ENCODE measurements at regions not wholly inside any gene's neighbourhood (a gene's known extent, or its start where the extent isn't known, plus 50 kb on each side); places are given as distances from the start of the nearest gene placed in this dataset.

GRCh38 chr4:156309031-156309430 is 355.4 kb upstream of the CTSO start (continued):
- TF ChIP-seq ETS1 (IDR thresholded peaks at IDR 0.05) (no peak), EZH2 (IDR thresholded peaks at IDR 0.05; ENCODE audit: low read depth, unreplicated experiment) (no peak)

GRCh38 chr4:156303708-156304107 is 350.0 kb upstream of the CTSO start:
- no peaks in the 10 kb centered on the region; the same call in 1 of the 3 replicates for H3K4me1 Mint-ChIP-seq
- Histone ChIP-seq H3F3A (replicated peaks; ENCODE audit: low read depth) (no peaks in the 10 kb centered on the region), H3K36me3 (ENCODE audit: insufficient read depth) (no peaks in the 10 kb centered on the region), H2AFZ (no peak overlapping the region), H4K20me1 (replicated peaks; ENCODE audit: insufficient read depth) (no peaks in the 10 kb centered on the region), H3K4me1 (ENCODE audit: insufficient read depth) (peaks cover 12% of the 10 kb centered on the region), H3K27me3 (ENCODE audit: insufficient read depth) (no peaks in the 10 kb centered on the region), H3K9me2 (ENCODE audit: insufficient read depth) (no peaks in the 10 kb centered on the region), H3K27ac (ENCODE audit: low read depth) (no peak overlapping the region), H3K4me2 (no peak overlapping the region), H3K4me3 (no peak overlapping the region), H3K79me2 (replicated peaks; ENCODE audit: insufficient read depth) (no peaks in the 10 kb centered on the region)
- no peak for DNase-seq (ENCODE audit: low spot score)
- no peak overlapping the region for H3K27ac Mint-ChIP-seq
- no peaks in the 10 kb centered on the region for H3K36me3 Mint-ChIP-seq (ENCODE audit: low read depth)
- H3K27me3 Mint-ChIP-seq (ENCODE audit: insufficient read depth, low read depth, poor library complexity), result no peaks in the 10 kb centered on the region
- H3K4me3 Mint-ChIP-seq, result no peak overlapping the region
- H3K9me3 Mint-ChIP-seq, result no peaks in the 10 kb centered on the region
- ATAC-seq, result no peak
- no peak for TF ChIP-seq ZNF331 (CRISPR knock-in tag; IDR thresholded peaks at IDR 0.05; ENCODE audit: low read depth)
- TF ChIP-seq ETS1 (IDR thresholded peaks at IDR 0.05), result no peak
- no peak for TF ChIP-seq CTCF (conservative IDR thresholded peaks at IDR 0.05; ENCODE audit: low read depth in 2 of 2)
- TF ChIP-seq NANOG (IDR thresholded peaks at IDR 0.05; ENCODE audit: borderline replicate concordance), result no peak
- no peak for TF ChIP-seq EZH2phosphoT487 (IDR thresholded peaks at IDR 0.05; ENCODE audit: unreplicated experiment)
- TF ChIP-seq REST (IDR thresholded peaks at IDR 0.05; ENCODE audit: unreplicated experiment), result no peak
- TF ChIP-seq STAT1 (IDR thresholded peaks at IDR 0.05; ENCODE audit: unreplicated experiment), result no peak
- TF ChIP-seq EZH2 (IDR thresholded peaks at IDR 0.05; ENCODE audit: low read depth, unreplicated experiment), result no peak
- TF ChIP-seq CREB1 (CRISPR knock-in tag; IDR thresholded peaks at IDR 0.05; ENCODE audit: low read depth), result no peak
- TF ChIP-seq ZNF114 (CRISPR knock-in tag; IDR thresholded peaks at IDR 0.05), result no peak
- TF ChIP-seq POLR2AphosphoS5 (IDR thresholded peaks at IDR 0.05; ENCODE audit: low read depth), result no peak
- TF ChIP-seq JUNB (IDR thresholded peaks at IDR 0.05; ENCODE audit: unreplicated experiment), result no peak

Measured in GM23338 (cell line).